NCI-H69 (cell line): ENCODE measurements at regions not wholly inside any gene's neighbourhood (a gene's known extent, or its start where the extent isn't known, plus 50 kb on each side); places are given as distances from the start of the nearest gene placed in this dataset.
"Not testable (repeated sequence)": the region's sequence is repeated elsewhere in the genome, so short reads cannot be mapped to it uniquely, and the experiment has no call there.

Experiments
- DNase-seq: peaks from one replicate; lab custom pipeline; 2025; lab: John Stamatoyannopoulos, UW

DNA sequence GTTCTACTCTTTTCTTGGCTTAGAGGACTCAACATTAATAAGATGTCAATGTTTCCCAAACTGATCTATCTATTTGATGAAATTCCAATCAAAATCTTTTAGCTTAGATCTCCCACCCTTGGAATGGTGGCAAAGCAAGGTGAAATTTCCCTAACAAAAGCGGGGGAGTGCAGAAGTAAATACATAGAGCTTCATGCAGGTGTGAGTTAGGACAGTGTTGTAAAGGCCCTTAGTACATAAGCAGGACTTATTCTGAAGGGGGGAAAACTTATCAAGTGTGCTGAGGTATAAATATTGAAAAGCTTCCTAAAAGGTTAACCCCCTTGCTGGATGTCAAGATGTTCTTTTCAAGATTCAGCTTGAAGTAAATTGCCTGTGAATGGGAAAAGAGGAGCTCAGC lies 608.6 kb upstream of the CELF4 start:
- peak; percentile 60 for DNase-seq

GRCh38 chr18:38170845-38171244 lies 605.2 kb upstream of the CELF4 start:
- no peak for DNase-seq

- DNase-seq: no peak
Observed at GRCh38 chr18:38167623-38168022, 602.0 kb upstream of the CELF4 start.

DNA sequence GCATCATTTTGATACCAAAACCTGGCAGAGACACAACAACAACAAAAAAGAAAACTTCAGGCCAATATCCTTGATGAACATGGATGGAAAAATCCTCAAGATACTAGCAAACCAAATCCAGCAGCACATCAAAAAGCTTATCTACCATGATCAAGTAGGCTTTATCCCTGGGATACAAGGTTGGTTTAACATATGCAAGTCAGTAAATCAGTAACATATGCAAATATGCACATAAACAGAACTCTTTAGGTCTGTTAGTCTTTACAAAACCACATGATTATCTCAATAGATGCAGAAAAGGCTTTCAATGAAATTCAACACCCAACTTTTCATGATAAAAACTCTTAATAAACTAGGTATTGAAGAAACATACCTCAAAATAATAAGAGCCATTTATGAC lies 587.5 kb upstream of the CELF4 start:
- DNase-seq: not testable (repeated sequence)

DNA sequence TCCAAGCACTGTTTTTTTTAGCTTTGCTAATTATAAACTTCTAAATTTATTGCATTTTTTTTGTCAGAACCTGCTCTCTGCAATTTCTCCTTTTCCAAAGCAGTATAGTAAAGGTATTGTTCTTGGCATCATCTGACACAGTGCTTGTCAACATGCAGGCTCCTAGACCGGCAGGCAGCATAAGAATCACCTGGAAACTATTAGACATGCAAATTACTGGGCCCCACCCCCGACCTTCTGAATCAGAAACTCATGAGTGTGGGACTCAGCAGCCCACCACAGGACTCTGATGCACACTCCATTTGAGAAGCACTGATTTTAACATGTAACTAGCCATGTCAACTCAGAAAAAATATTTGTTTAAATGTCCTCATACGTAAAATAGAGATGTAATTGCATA lies 551.1 kb upstream of the CELF4 start:
- DNase-seq: peak; percentile 83

GRCh38 chr18:38115201-38115600 lies 549.6 kb upstream of the CELF4 start:
- no peak for DNase-seq

GRCh38 chr18:38087538-38087937 lies 521.9 kb upstream of the CELF4 start:
- DNase-seq: no peak

GRCh38 chr18:38081516-38081915 lies 515.9 kb upstream of the CELF4 start:
- DNase-seq: no peak

- no peak for DNase-seq
Observed at GRCh38 chr18:38077229-38077628, 511.6 kb upstream of the CELF4 start.

- no peak for DNase-seq
Observed at GRCh38 chr18:38076346-38077070, 510.9 kb upstream of the CELF4 start.

GRCh38 chr18:38074298-38074876 lies 508.8 kb upstream of the CELF4 start:
- no peak for DNase-seq

DNA sequence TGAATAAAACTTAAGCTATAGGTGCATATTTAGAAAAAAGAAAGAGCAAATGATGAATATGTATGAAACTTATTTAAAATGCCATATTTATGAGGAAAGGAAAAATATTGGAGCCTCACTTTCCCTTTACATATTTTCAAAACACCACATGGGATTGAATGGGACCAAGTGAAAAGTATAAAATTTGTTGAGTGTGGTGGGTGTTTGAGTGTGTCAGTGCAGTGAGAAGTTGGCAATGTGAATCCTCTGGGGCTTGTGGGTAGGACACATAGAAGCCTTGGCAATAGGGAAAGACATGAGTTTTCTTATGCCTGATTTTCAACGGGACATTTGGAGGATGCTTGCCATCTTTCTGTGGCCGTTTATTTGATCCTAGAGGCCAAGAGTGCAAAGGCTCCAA lies 502.2 kb upstream of the CELF4 start:
- DNase-seq: no peak

DNA sequence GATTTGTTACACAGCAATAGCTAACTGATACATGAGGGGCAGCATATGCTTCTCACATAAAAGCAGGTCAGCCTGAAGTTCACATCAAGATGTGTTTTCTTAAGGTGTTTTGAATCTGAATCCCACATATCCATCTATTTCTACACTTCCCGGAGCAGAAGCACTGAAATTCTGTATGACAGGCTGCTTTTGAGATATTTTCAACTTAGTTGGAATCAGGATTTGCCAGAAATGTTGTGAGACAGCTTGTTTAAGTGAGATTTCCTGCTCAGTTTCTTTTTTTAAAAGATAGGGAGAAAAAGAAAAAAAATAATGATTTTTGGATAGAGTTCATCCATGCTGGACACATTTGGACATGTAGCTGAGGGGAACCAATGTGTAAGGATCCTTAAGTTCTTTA lies 501.5 kb upstream of the CELF4 start:
- no peak for DNase-seq

DNA sequence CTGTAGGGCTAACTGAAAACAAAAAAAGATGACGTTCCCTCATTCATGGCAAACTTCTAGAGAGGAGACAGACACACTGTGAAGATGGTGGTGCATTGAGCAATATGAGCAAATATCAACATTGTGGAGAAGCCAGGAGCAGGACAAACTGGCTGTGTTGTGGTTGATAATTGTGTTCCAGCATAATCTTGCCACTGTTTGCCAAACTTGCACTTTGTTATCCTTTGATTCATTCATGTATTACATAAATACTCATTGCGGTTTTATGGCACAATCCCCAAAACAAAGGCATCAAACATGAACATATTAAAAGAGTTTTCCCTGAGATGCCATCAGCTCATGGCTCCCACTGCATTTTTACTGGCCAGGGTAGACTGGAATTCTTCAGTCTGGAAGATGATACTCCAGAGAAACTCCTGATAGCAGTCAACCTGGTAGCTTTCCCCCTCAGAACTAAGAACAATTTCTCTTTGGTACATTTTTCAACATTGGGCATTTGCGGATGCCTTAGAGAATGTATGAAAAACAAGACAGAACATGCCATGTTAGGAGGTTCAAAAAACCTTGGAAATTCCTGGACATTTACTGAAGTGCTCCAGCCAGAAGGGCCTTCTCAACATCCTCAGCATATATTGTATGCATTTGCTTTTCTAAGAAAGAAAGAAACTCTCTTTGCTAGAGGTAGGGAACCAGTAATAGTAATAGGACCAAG lies 487.4 kb upstream of the CELF4 start:
- DNase-seq: no peak

DNA sequence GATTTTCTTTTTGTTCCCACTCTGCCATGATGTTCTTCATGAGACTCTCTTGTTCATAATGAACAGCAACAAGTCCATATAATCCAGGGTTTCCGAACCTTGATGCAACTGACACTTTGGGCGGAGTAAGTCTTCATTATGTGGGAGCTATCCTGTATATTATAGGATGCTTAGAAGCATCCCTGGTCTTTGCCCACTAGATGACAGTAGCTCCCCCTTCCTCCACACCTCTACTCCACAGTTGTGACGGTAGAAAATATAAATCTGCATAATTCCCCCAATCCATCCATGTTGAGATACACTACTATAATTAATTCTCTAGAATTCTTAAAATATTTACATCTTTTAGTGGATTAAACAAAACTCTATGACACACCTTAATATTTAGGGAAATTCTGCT lies 482.2 kb upstream of the CELF4 start:
- DNase-seq: peak; percentile 57

- no peak for DNase-seq
Observed at GRCh38 chr18:38046651-38047050, 481.1 kb upstream of the CELF4 start.

GRCh38 chr18:38045845-38046244 lies 480.2 kb upstream of the CELF4 start:
- DNase-seq: no peak

DNA sequence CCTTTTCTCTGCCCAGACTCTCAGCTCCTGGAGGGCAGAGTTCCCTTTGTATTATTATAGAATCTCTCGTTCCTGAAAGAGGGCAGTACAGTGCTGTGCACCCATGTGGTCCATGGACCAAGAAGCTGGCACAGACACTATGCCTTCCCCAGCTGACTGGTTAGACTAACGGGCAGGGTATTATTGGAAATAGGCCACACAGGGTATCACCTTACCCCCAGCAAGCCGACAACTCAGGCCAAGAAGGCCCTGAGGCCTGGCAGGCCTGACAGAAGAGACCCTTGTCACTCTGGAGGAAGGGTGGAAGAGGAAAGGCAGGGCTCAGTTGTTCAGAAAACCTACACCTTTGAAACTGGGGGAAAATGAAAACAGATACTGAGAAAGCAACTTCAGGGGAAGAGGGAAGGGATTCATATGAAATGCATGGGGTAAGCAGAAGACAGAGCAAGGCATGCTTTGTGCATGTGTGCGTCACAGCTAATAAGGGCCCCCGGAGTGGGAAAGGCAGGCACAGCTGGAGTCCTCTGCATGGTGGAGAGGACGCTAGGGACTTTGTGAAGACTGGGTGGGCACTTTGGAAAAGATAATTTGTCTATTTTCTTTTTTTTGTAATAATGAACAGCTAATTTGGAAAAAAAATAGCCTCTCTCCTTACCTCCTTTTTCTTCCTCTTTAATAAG lies 476.8 kb upstream of the CELF4 start:
- DNase-seq: peak; percentile 49

DNA sequence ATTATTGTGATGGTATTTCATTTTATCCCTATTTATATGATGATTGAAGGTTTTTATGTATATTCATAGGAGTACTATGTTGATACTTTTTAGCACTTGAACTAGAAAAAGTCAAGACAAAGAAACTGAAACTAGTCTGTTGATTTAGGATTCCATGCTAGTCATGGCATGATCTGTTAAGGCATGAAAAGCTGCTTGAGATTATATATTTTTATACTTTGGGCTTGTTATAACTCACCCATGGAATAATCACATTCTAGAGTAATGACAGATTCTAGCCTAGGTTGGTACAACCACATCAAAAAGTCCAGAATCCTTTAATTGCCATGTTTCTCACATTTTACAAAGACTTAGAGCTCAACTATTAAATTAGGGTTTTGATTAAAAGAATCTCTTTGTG lies 472.6 kb upstream of the CELF4 start:
- no peak for DNase-seq

GRCh38 chr18:38035193-38035592 lies 469.6 kb upstream of the CELF4 start:
- peak; percentile 31 for DNase-seq

GRCh38 chr18:38033282-38033681 lies 467.7 kb upstream of the CELF4 start:
- no peak for DNase-seq

GRCh38 chr18:38032516-38032915 lies 466.9 kb upstream of the CELF4 start:
- no peak for DNase-seq

DNA sequence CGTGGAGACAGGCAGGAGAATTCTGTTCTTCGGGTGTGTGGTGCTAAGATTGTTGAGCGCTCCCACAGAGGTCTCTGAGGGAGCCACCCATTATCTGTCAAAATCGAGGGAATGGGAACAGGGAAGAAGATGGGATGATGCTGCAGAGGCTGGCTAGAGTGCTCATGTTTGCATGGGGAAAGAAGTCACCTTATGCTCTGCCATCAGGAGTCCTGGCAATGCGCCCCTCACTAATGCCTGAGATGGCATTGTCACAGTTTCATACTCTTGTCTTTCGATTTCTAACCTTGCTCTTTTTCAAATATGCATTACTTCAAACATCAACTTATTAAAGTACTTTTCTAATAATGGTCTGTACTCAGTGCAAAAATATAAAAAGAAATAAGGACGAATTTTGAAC lies 463.3 kb upstream of the CELF4 start:
- DNase-seq: no peak
